ENCODE measurements at regions not wholly inside any gene's neighbourhood (a gene's known extent, or its start where the extent isn't known, plus 50 kb on each side); places are given as distances from the start of the nearest gene placed in this dataset.

DNA sequence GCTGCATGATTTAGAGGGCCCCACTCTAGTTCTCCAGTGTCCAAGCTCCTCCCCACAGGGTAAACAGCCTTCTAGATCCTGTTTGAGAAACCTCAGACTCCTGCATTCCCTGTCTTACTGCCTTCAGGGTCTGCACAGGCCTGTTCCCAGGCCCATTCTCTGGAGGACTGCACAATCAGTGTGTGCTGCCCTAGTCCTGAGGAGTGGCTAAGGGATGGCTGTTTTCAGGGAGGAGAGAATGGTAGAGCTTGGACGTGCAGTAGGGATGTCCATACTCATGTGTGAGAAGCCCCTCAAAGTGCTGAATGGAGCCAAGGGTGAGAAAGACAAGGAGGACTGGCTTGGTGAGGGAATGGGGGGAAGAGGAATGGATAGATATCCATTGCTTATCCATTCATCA is 103.8 kb upstream of the CCDC90B start:
- Histone ChIP-seq H3K4me2 (ENCODE audit: insufficient read depth, low read length) (no peak overlapping the region), H3K4me3 (no peak overlapping the region), H3K36me3 (ENCODE audit: control insufficient read depth, insufficient read depth, low read length) (no peaks in the 10 kb centered on the region), H3K27me3 (ENCODE audit: control insufficient read depth in 2 of 2, insufficient read depth in 2 of 2, low read length in 2 of 2) (no peaks in the 10 kb centered on the region), H3K79me2 (ENCODE audit: control insufficient read depth, insufficient read depth, low read length) (no peaks in the 10 kb centered on the region), H3K27ac (ENCODE audit: extremely low read depth, low read depth, low read length) (no peak overlapping the region), H2AFZ (ENCODE audit: low read depth, low read length) (no peak overlapping the region), H3K4me1 (replicated peaks in 1 of 2; ENCODE audit: control insufficient read depth in 2 of 2, insufficient read depth in 2 of 2, low read length in 2 of 2) (no peaks in the 10 kb centered on the region), H3K9me1 (ENCODE audit: control insufficient read depth, insufficient read depth, low read length) (no peaks in the 10 kb centered on the region), H3K9me3 (replicated peaks; ENCODE audit: control insufficient read depth, insufficient read depth, low read depth, low read length) (no peaks in the 10 kb centered on the region), H4K20me1 (replicated peaks; ENCODE audit: control insufficient read depth, insufficient read depth, low read length) (no peaks in the 10 kb centered on the region), H3K9ac (ENCODE audit: insufficient read depth in 1 of 2, low read depth in 2 of 2, low read length in 2 of 2) (no peak overlapping the region)
- FAIRE-seq (no peak), DNase-seq (ENCODE audit: extremely low read depth in 1 of 4, low spot score in 3 of 4) (no peak), ATAC-seq (no peak)
- POLR2A ChIA-PET, result no interaction called here
- CTCF ChIA-PET (ENCODE audit: low intra/inter-chr PET ratio), result no interaction called here
- TF ChIP-seq TAF1 (IDR thresholded peaks at IDR 0.05; ENCODE audit: control insufficient read depth, extremely low read depth, insufficient read depth, low read length, severe bottlenecking) (no peak), HSF4 (CRISPR knock-in tag; IDR thresholded peaks at IDR 0.05; ENCODE audit: borderline replicate concordance) (no peak), ZNF212 (CRISPR knock-in tag; IDR thresholded peaks at IDR 0.05) (no peak), MXI1 (IDR thresholded peaks at IDR 0.05; ENCODE audit: low read depth, low read length) (no peak), MCM2 (IDR thresholded peaks at IDR 0.05; ENCODE audit: low read depth) (no peak), JUN (IDR thresholded peaks at IDR 0.05; ENCODE audit: borderline replicate concordance, low read depth, low read length) (no peak), JUN (CRISPR knock-in tag; IDR thresholded peaks at IDR 0.05; ENCODE audit: borderline replicate concordance) (no peak), POLR2AphosphoS2 (IDR thresholded peaks at IDR 0.05; ENCODE audit: low read length) (no peak), ZSCAN32 (CRISPR knock-in tag; IDR thresholded peaks at IDR 0.05) (no peak)
- TF ChIP-seq, protein P1, sequence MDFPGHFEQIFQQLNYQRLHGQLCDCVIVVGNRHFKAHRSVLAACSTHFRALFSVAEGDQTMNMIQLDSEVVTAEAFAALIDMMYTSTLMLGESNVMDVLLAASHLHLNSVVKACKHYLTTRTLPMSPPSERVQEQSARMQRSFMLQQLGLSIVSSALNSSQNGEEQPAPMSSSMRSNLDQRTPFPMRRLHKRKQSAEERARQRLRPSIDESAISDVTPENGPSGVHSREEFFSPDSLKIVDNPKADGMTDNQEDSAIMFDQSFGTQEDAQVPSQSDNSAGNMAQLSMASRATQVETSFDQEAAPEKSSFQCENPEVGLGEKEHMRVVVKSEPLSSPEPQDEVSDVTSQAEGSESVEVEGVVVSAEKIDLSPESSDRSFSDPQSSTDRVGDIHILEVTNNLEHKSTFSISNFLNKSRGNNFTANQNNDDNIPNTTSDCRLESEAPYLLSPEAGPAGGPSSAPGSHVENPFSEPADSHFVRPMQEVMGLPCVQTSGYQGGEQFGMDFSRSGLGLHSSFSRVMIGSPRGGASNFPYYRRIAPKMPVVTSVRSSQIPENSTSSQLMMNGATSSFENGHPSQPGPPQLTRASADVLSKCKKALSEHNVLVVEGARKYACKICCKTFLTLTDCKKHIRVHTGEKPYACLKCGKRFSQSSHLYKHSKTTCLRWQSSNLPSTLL (IDR thresholded peaks at IDR 0.05), result no peak
- 0% methylated on average over 1 of the region's 1 CpG for WGBS (ENCODE audit: insufficient coverage, low coverage, missing lambda C conversion rate)
- intact Hi-C loops (cut with micrococcal nuclease) (no loop called here), in situ Hi-C loops (cut with MboI) (no loop called here)
- no TSS peak for BruUV-seq (replicated peaks)
